Transverse colon (tissue), 4 donors: ENCODE measurements at regions not wholly inside any gene's neighbourhood (a gene's known extent, or its start where the extent isn't known, plus 50 kb on each side); places are given as distances from the start of the nearest gene placed in this dataset.

Experiments
- CTCF ChIP-seq, 5 experiments: fragments of 200-600 bp in 3 of 5; fragments of 450-650 bp in 2 of 5; sonication (generic) in 3 of 5; IDR thresholded peaks; 1 replicate in 2 of 5; 2 replicates in 3 of 5; pipeline ENCODE4 v1.5.1; 2016 to 2017; ENCODE audit warnings: antibody characterized with exemption in 5 of 5, inconsistent platforms in 3 of 5, mild to moderate bottlenecking in 2 of 5, moderate library complexity in 1 of 5
- EP300 ChIP-seq: sonication (generic); formaldehyde crosslinking; IDR thresholded peaks from one replicate; pipeline ENCODE4 v1.6.1; 2017; ENCODE audit warnings: antibody characterized with exemption, low read depth
- POLR2A ChIP-seq: fragments of 450-650 bp; IDR thresholded peaks from one replicate; pipeline ENCODE4 v1.6.1; 2016; ENCODE audit warnings: antibody characterized with exemption, mild to moderate bottlenecking, moderate library complexity
- POLR2AphosphoS5 ChIP-seq, 3 donors: sonication (generic); formaldehyde crosslinking; IDR thresholded peaks; one replicate each; pipeline ENCODE4 v1.6.1; 2016; ENCODE audit warnings: antibody characterized with exemption in 3 of 3

GRCh38 chr20:4300401-4300800 lies 51.3 kb upstream of the ADRA1D start:
- TF ChIP-seq CTCF (IDR thresholded peaks at IDR 0.05) (no peak), POLR2A (no peak), POLR2AphosphoS5 (IDR thresholded peaks at IDR 0.05) (no peak), EP300 (no peak)
